Heart left ventricle (tissue), 13 donors: ENCODE measurements at regions not wholly inside any gene's neighbourhood (a gene's known extent, or its start where the extent isn't known, plus 50 kb on each side); places are given as distances from the start of the nearest gene placed in this dataset.

Source experiments
- POLR2A ChIP-seq, 2 donors: fragments of 450-650 bp; IDR thresholded peaks; one replicate each; pipeline ENCODE4 v1.6.1; 2017; ENCODE audit warnings: antibody characterized with exemption in 2 of 2, mild to moderate bottlenecking in 2 of 2, moderate library complexity in 2 of 2
- TF ChIP-seq, protein P1 (sequence below), 12 donors: fragments of 200-600 bp; sonication (generic) in 4 of 12; IDR thresholded peaks; one replicate each; pipeline versions ENCODE4 v1.5.0 to v1.8.0; 2018 to 2022; ENCODE audit warnings: antibody characterized with exemption in 12 of 12, mild to moderate bottlenecking in 5 of 12
- donor health status: ischemic (EF 13 %, LVEDD 7.1; RV severe dilation, severe dysfunction).
- donor health status: DM: no; HTN: yes; CAD: no.
- donor health status: DM: no; HTN: no; CAD: no.
- donor health status: ischemic (EF 25% LVEDD 6.9; RV normal size, moderate dysfunction).
- donor health status: ischemic (EF 25% LVEDD 5.7; RV mildly dilated, moderate dysfunction).
- donor health status: ischemic (EF 35%, LVEDD 5.7; RV mildly dilated, moderate dysfunction).
- donor health status: nonischemic (EF 11% LVEDD 7.7; RV severe dilation, severe dysfunction).
- donor health status: DM: yes; HTN: yes; CAD: no.
- donor health status: PGD.
- donor health status: ischemic (EF 29% LVEDD 5.4; RV normal size, mild dysfunction).
- donor health status: nonischemic (EF 23%, LVEDD 6.1; RV moderate dilation, normal function).

- TF ChIP-seq POLR2A (IDR thresholded peaks at IDR 0.05): no peak
- TF ChIP-seq, protein P1, sequence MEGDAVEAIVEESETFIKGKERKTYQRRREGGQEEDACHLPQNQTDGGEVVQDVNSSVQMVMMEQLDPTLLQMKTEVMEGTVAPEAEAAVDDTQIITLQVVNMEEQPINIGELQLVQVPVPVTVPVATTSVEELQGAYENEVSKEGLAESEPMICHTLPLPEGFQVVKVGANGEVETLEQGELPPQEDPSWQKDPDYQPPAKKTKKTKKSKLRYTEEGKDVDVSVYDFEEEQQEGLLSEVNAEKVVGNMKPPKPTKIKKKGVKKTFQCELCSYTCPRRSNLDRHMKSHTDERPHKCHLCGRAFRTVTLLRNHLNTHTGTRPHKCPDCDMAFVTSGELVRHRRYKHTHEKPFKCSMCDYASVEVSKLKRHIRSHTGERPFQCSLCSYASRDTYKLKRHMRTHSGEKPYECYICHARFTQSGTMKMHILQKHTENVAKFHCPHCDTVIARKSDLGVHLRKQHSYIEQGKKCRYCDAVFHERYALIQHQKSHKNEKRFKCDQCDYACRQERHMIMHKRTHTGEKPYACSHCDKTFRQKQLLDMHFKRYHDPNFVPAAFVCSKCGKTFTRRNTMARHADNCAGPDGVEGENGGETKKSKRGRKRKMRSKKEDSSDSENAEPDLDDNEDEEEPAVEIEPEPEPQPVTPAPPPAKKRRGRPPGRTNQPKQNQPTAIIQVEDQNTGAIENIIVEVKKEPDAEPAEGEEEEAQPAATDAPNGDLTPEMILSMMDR (IDR thresholded peaks at IDR 0.05): no peak
These were observed 62.0 kb upstream of the FREM3 start for GRCh38 chr4:143762511-143762910.
